GM23338 (cell line): ENCODE measurements at regions not wholly inside any gene's neighbourhood (a gene's known extent, or its start where the extent isn't known, plus 50 kb on each side); places are given as distances from the start of the nearest gene placed in this dataset.

Experiments used
- ATAC-seq: fragments of 200-7000 bp; cut with Tn5 transposase; 3 replicates; pipeline ENCODE4 v1.9.1; 2020
- DNase-seq: peaks from one replicate; pipeline ENCODE4 v3.0.0-alpha.2; 2015; ENCODE audit warnings: low spot score
- H2AFZ ChIP-seq: fragments of 200-600 bp; sonication (generic); 2 replicates; pipeline ENCODE4 v1.8.0; 2016; ENCODE audit warnings: antibody characterized with exemption, mild to moderate bottlenecking, moderate library complexity
- H3F3A ChIP-seq: fragments of 200-600 bp; sonication (generic); replicated peaks from 2 replicates; pipeline ENCODE4 v1.8.0; 2017; ENCODE audit warnings: antibody characterized with exemption, mixed run types, low read depth
- H3K27ac ChIP-seq: fragments of 200-600 bp; sonication (generic); 2 replicates; pipeline ENCODE4 v1.6.1; 2016; ENCODE audit warnings: low read depth
- H3K27me3 ChIP-seq: fragments of 200-600 bp; sonication (generic); 2 replicates; pipeline ENCODE4 v1.8.0; 2016; ENCODE audit warnings: mild to moderate bottlenecking, mixed run types, moderate library complexity; ENCODE audit not compliant: insufficient read depth
- H3K36me3 ChIP-seq: fragments of 200-600 bp; sonication (generic); 2 replicates; pipeline ENCODE4 v1.8.0; 2016; ENCODE audit warnings: mild to moderate bottlenecking; ENCODE audit not compliant: insufficient read depth
- H3K4me1 ChIP-seq: fragments of 200-600 bp; sonication (generic); 2 replicates; pipeline ENCODE4 v1.8.0; 2016; ENCODE audit warnings: mild to moderate bottlenecking, moderate library complexity; ENCODE audit not compliant: insufficient read depth
- H3K4me2 ChIP-seq: fragments of 200-600 bp; sonication (generic); 2 replicates; pipeline ENCODE4 v1.7.1; 2017; ENCODE audit warnings: mixed run types
- H3K4me3 ChIP-seq: fragments of 200-600 bp; sonication (generic); 2 replicates; pipeline ENCODE4 v1.6.1; 2016; ENCODE audit warnings: mixed run types
- H3K79me2 ChIP-seq: fragments of 200-600 bp; sonication (generic); replicated peaks from 2 replicates; pipeline ENCODE4 v1.8.0; 2017; ENCODE audit warnings: mild to moderate bottlenecking; ENCODE audit not compliant: insufficient read depth
- H3K9me2 ChIP-seq: fragments of 200-600 bp; sonication (generic); 2 replicates; pipeline ENCODE4 v1.8.0; 2017; ENCODE audit not compliant: insufficient read depth
- H4K20me1 ChIP-seq: fragments of 200-600 bp; sonication (generic); replicated peaks from 2 replicates; pipeline ENCODE4 v1.8.0; 2017; ENCODE audit warnings: mild to moderate bottlenecking; ENCODE audit not compliant: insufficient read depth
- H3K27ac Mint-ChIP-seq: 2 replicates; pipeline ENCODE4 v1.8.0; 2020; ENCODE audit warnings: inconsistent platforms, mild to moderate bottlenecking, moderate library complexity, mixed read lengths
- H3K27me3 Mint-ChIP-seq: 3 replicates; pipeline ENCODE4 v1.8.0; 2022; ENCODE audit warnings: low read depth, mild to moderate bottlenecking, moderate library complexity, mixed read lengths, inconsistent platforms; ENCODE audit not compliant: insufficient read depth, poor library complexity
- H3K36me3 Mint-ChIP-seq: 3 replicates; pipeline ENCODE4 v1.8.0; 2021; ENCODE audit warnings: low read depth, mild to moderate bottlenecking, inconsistent platforms, moderate library complexity, mixed read lengths
- H3K4me1 Mint-ChIP-seq: 3 replicates; pipeline ENCODE4 v1.8.0; 2020; ENCODE audit warnings: mild to moderate bottlenecking, inconsistent platforms, mixed read lengths
- H3K4me3 Mint-ChIP-seq: 3 replicates; pipeline ENCODE4 v1.8.0; 2021; ENCODE audit warnings: moderate library complexity, mild to moderate bottlenecking, inconsistent platforms, mixed read lengths
- H3K9me3 Mint-ChIP-seq: 3 replicates; pipeline ENCODE4 v1.8.0; 2020; ENCODE audit warnings: moderate library complexity, mild to moderate bottlenecking, inconsistent platforms, mixed read lengths
- CREB1 ChIP-seq: fragments of 250-450 bp; sonication (Bioruptor Pico); IDR thresholded peaks from 2 replicates; pipeline ENCODE4 v1.5.0; 2020; ENCODE audit warnings: low read depth, mild to moderate bottlenecking, moderate library complexity
- EZH2 ChIP-seq: fragments of 200-600 bp; sonication (generic); IDR thresholded peaks from one replicate; pipeline ENCODE4 v1.8.0; 2017; ENCODE audit warnings: antibody characterized with exemption, mild to moderate bottlenecking, low read depth; ENCODE audit not compliant: unreplicated experiment
- EZH2phosphoT487 ChIP-seq: fragments of 200-600 bp; sonication (generic); IDR thresholded peaks from one replicate; pipeline ENCODE4 v1.8.1; 2018; ENCODE audit warnings: antibody characterized with exemption; ENCODE audit not compliant: unreplicated experiment
- JUNB ChIP-seq: IDR thresholded peaks from one replicate; pipeline ENCODE4 v1.6.1; 2016; ENCODE audit warnings: antibody characterized with exemption; ENCODE audit not compliant: unreplicated experiment
- NANOG ChIP-seq: IDR thresholded peaks from 2 replicates; pipeline ENCODE4 v1.6.1; 2016; ENCODE audit warnings: antibody characterized with exemption, borderline replicate concordance
- POLR2AphosphoS5 ChIP-seq: IDR thresholded peaks from 2 replicates; pipeline ENCODE4 v1.6.1; 2016; ENCODE audit warnings: antibody characterized with exemption, low read depth
- STAT1 ChIP-seq: IDR thresholded peaks from one replicate; pipeline ENCODE4 v1.6.1; 2016; ENCODE audit warnings: antibody characterized with exemption; ENCODE audit not compliant: unreplicated experiment
- ZNF114 ChIP-seq: fragments of 250-450 bp; sonication (Bioruptor Pico); IDR thresholded peaks from 2 replicates; pipeline ENCODE4 v1.5.0; 2020; ENCODE audit warnings: mild to moderate bottlenecking, moderate library complexity
- ZNF331 ChIP-seq: fragments of 250-450 bp; sonication (Bioruptor Pico); IDR thresholded peaks from 2 replicates; pipeline ENCODE4 v1.5.0; 2020; ENCODE audit warnings: low read depth, mild to moderate bottlenecking, moderate library complexity
- TF ChIP-seq, protein P1 (sequence below): IDR thresholded peaks from 2 replicates; pipeline ENCODE4 v1.6.1; 2016; ENCODE audit warnings: antibody characterized with exemption
- TF ChIP-seq, protein P2 (sequence below): IDR thresholded peaks from one replicate; pipeline ENCODE4 v1.6.1; 2018; ENCODE audit warnings: antibody characterized with exemption; ENCODE audit not compliant: unreplicated experiment
- TF ChIP-seq, protein P3 (sequence below), 2 experiments: fragments of 200-600 bp in 1 of 2; sonication (generic) in 1 of 2; conservative IDR thresholded peaks; 2 replicates each; pipeline versions ENCODE4 v1.5.1 to v1.6.1; 2016 to 2017; ENCODE audit warnings: antibody characterized with exemption in 2 of 2, low read depth in 2 of 2, mild to moderate bottlenecking in 2 of 2, moderate library complexity in 1 of 2
- TF ChIP-seq, protein P4 (sequence below): fragments of 250-450 bp; sonication (Bioruptor Pico); IDR thresholded peaks from 2 replicates; pipeline ENCODE4 v1.5.0; 2020; ENCODE audit warnings: mild to moderate bottlenecking, moderate library complexity

GRCh38 chr6:137755284-137755683 lies 111.8 kb upstream of the TNFAIP3 start:
- Histone ChIP-seq H3F3A (no peaks in the 10 kb centered on the region), H3K36me3 (no peaks in the 10 kb centered on the region), H3K79me2 (no peaks in the 10 kb centered on the region), H3K9me2 (0 out of 2 replicates have a peak, but pooled peaks cover 3% of the 10 kb centered on the region), H4K20me1 (no peaks in the 10 kb centered on the region), H3K27me3 (no peaks in the 10 kb centered on the region), H3K4me2 (no peak overlapping the region), H3K4me3 (no peak overlapping the region), H2AFZ (no peak overlapping the region), H3K4me1 (no peaks in the 10 kb centered on the region), H3K27ac (no peak overlapping the region)
- Mint-ChIP-seq H3K9me3 (no peaks in the 10 kb centered on the region), H3K4me1 (no peaks in the 10 kb centered on the region), H3K36me3 (no peaks in the 10 kb centered on the region), H3K27ac (no peak overlapping the region), H3K27me3 (peaks cover 10% of the 10 kb centered on the region), H3K4me3 (no peak overlapping the region)
- no peak for TF ChIP-seq JUNB
- TF ChIP-seq, protein P1, sequence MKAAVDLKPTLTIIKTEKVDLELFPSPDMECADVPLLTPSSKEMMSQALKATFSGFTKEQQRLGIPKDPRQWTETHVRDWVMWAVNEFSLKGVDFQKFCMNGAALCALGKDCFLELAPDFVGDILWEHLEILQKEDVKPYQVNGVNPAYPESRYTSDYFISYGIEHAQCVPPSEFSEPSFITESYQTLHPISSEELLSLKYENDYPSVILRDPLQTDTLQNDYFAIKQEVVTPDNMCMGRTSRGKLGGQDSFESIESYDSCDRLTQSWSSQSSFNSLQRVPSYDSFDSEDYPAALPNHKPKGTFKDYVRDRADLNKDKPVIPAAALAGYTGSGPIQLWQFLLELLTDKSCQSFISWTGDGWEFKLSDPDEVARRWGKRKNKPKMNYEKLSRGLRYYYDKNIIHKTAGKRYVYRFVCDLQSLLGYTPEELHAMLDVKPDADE: no peak
- no peak for TF ChIP-seq CREB1 (CRISPR knock-in tag)
- TF ChIP-seq ZNF114 (CRISPR knock-in tag): no peak
- no peak for TF ChIP-seq POLR2AphosphoS5
- TF ChIP-seq, protein P2, sequence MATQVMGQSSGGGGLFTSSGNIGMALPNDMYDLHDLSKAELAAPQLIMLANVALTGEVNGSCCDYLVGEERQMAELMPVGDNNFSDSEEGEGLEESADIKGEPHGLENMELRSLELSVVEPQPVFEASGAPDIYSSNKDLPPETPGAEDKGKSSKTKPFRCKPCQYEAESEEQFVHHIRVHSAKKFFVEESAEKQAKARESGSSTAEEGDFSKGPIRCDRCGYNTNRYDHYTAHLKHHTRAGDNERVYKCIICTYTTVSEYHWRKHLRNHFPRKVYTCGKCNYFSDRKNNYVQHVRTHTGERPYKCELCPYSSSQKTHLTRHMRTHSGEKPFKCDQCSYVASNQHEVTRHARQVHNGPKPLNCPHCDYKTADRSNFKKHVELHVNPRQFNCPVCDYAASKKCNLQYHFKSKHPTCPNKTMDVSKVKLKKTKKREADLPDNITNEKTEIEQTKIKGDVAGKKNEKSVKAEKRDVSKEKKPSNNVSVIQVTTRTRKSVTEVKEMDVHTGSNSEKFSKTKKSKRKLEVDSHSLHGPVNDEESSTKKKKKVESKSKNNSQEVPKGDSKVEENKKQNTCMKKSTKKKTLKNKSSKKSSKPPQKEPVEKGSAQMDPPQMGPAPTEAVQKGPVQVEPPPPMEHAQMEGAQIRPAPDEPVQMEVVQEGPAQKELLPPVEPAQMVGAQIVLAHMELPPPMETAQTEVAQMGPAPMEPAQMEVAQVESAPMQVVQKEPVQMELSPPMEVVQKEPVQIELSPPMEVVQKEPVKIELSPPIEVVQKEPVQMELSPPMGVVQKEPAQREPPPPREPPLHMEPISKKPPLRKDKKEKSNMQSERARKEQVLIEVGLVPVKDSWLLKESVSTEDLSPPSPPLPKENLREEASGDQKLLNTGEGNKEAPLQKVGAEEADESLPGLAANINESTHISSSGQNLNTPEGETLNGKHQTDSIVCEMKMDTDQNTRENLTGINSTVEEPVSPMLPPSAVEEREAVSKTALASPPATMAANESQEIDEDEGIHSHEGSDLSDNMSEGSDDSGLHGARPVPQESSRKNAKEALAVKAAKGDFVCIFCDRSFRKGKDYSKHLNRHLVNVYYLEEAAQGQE: no peak
- no peak for TF ChIP-seq EZH2
- TF ChIP-seq ZNF331: no peak
- TF ChIP-seq, protein P3, sequence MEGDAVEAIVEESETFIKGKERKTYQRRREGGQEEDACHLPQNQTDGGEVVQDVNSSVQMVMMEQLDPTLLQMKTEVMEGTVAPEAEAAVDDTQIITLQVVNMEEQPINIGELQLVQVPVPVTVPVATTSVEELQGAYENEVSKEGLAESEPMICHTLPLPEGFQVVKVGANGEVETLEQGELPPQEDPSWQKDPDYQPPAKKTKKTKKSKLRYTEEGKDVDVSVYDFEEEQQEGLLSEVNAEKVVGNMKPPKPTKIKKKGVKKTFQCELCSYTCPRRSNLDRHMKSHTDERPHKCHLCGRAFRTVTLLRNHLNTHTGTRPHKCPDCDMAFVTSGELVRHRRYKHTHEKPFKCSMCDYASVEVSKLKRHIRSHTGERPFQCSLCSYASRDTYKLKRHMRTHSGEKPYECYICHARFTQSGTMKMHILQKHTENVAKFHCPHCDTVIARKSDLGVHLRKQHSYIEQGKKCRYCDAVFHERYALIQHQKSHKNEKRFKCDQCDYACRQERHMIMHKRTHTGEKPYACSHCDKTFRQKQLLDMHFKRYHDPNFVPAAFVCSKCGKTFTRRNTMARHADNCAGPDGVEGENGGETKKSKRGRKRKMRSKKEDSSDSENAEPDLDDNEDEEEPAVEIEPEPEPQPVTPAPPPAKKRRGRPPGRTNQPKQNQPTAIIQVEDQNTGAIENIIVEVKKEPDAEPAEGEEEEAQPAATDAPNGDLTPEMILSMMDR (conservative IDR thresholded peaks at IDR 0.05; ENCODE audit: low read depth in 2 of 2): no peak
- TF ChIP-seq, protein P4, sequence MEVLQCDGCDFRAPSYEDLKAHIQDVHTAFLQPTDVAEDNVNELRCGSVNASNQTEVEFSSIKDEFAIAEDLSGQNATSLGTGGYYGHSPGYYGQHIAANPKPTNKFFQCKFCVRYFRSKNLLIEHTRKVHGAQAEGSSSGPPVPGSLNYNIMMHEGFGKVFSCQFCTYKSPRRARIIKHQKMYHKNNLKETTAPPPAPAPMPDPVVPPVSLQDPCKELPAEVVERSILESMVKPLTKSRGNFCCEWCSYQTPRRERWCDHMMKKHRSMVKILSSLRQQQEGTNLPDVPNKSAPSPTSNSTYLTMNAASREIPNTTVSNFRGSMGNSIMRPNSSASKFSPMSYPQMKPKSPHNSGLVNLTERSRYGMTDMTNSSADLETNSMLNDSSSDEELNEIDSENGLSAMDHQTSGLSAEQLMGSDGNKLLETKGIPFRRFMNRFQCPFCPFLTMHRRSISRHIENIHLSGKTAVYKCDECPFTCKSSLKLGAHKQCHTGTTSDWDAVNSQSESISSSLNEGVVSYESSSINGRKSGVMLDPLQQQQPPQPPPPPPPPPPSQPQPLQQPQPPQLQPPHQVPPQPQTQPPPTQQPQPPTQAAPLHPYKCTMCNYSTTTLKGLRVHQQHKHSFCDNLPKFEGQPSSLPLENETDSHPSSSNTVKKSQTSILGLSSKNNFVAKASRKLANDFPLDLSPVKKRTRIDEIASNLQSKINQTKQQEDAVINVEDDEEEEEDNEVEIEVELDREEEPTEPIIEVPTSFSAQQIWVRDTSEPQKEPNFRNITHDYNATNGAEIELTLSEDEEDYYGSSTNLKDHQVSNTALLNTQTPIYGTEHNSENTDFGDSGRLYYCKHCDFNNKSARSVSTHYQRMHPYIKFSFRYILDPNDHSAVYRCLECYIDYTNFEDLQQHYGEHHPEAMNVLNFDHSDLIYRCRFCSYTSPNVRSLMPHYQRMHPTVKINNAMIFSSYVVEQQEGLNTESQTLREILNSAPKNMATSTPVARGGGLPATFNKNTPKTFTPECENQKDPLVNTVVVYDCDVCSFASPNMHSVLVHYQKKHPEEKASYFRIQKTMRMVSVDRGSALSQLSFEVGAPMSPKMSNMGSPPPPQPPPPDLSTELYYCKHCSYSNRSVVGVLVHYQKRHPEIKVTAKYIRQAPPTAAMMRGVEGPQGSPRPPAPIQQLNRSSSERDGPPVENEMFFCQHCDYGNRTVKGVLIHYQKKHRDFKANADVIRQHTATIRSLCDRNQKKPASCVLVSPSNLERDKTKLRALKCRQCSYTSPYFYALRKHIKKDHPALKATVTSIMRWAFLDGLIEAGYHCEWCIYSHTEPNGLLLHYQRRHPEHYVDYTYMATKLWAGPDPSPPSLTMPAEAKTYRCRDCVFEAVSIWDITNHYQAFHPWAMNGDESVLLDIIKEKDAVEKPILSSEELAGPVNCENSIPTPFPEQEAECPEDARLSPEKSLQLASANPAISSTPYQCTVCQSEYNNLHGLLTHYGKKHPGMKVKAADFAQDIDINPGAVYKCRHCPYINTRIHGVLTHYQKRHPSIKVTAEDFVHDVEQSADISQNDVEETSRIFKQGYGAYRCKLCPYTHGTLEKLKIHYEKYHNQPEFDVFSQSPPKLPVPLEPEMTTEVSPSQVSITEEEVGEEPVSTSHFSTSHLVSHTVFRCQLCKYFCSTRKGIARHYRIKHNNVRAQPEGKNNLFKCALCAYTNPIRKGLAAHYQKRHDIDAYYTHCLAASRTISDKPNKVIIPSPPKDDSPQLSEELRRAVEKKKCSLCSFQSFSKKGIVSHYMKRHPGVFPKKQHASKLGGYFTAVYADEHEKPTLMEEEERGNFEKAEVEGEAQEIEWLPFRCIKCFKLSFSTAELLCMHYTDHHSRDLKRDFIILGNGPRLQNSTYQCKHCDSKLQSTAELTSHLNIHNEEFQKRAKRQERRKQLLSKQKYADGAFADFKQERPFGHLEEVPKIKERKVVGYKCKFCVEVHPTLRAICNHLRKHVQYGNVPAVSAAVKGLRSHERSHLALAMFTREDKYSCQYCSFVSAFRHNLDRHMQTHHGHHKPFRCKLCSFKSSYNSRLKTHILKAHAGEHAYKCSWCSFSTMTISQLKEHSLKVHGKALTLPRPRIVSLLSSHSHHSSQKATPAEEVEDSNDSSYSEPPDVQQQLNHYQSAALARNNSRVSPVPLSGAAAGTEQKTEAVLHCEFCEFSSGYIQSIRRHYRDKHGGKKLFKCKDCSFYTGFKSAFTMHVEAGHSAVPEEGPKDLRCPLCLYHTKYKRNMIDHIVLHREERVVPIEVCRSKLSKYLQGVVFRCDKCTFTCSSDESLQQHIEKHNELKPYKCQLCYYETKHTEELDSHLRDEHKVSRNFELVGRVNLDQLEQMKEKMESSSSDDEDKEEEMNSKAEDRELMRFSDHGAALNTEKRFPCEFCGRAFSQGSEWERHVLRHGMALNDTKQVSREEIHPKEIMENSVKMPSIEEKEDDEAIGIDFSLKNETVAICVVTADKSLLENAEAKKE: no peak
- TF ChIP-seq EZH2phosphoT487: no peak
- no peak for TF ChIP-seq NANOG
- TF ChIP-seq STAT1: no peak
- ATAC-seq: no peak
- no peak for DNase-seq
